ENCODE measurements at regions not wholly inside any gene's neighbourhood (a gene's known extent, or its start where the extent isn't known, plus 50 kb on each side); places are given as distances from the start of the nearest gene placed in this dataset.

DNA sequence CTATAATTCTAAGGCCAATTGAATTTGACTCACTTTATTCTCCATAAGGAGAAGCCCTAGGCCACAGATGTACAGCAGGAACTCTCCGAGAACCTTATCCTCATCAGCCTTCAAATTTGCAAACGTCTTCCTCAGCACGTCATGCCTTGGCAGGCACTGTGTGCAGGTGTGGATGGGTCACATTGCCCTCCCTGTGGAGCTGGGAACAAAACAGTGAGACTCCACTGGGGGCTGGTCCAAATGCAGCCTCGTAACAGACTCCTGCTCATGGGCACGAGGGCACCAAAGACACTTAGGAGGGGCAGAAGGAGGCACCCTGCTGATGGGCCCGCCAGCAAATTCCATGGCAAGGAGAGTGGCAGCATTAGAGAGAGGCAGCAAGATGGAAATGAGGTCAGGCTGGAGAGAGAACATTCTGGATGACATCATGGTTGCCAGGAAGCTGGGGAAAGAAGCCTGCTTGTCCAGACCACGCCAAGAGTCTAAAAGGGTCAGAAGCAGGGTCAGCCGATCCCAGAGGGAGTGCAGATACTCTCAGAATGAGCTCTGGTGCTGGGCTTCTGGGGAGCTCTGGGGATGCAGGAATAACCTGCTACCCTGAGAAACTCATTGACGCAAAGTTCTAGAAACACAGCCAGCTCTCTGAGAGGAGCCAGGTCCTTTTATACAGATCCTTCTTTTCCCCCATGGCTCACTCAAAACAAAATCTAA lies 242.2 kb downstream of the B3GLCT start:
- no peak for DNase-seq (ENCODE audit: low read depth)

GRCh38 chr13:31442571-31442970 lies 242.8 kb downstream of the B3GLCT start:
- no peak for DNase-seq (ENCODE audit: low read depth)

- DNase-seq (ENCODE audit: low read depth), result no peak
Observed at GRCh38 chr13:31444266-31444856, 244.6 kb downstream of the B3GLCT start.

GRCh38 chr13:31452525-31452924 lies 252.8 kb downstream of the B3GLCT start:
- no peak for DNase-seq (ENCODE audit: low read depth)

- DNase-seq (ENCODE audit: low read depth), result no peak
Observed at GRCh38 chr13:31455581-31455980, 255.8 kb downstream of the B3GLCT start.

DNA sequence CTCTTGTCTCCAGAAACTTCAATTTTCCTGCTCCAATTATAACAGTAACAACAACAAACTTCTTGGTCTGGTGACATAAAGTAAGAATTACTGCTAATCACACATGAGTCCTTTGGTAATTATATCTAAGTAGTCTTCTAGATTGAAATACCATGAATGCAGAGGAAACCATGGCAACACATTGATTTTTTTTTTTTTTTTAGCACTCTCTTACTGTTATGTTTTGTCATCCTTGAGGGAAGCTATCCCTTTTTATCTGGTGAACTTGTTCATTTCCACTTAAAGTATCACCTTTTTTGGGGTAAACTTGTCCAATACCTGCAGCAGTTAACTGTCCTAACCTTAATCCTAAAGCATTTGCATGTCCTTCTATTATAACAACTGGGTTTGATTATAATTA lies 256.3 kb downstream of the B3GLCT start:
- DNase-seq (ENCODE audit: low read depth), result no peak

GRCh38 chr13:31460061-31460460 lies 260.3 kb downstream of the B3GLCT start:
- no peak for DNase-seq (ENCODE audit: low read depth)

DNA sequence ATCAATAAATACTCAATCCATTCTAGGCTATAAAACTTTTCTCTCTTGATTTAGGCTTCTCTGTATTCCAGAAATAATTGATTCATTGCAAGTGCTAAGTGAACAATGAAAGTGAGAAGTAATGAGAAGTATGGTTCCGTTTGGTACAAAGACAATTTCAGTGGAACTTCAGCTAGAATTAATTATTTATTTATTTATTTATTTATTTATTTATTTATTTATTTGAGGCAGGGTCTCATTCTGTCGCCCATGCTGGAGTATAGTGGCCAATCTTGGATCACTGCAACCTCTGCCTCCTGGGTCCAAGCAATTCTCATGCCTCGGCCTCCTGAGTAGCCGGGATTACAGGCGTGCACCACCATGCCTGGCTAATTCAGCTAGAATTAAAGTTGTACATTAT lies 262.1 kb downstream of the B3GLCT start:
- DNase-seq (ENCODE audit: low read depth), result no peak

DNA sequence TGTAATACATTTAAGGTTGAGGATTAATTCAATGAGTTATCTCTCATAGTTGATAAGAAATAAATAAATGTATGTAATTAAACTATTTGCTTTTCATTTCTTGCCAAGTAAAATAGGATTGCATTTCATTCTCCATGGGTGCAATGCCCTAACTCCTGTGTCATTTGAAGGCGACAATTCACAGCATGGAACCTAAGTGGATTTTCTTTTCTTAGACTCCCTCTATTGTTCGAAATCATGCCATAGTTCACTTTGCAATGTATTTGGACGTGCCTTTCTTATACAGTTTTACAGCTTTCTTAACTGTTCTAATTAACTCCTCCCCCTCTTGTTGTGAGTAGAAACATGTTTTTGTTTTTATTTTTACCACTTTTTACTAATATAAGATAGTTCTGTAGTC lies 263.0 kb downstream of the B3GLCT start:
- no peak for DNase-seq (ENCODE audit: low read depth)

DNA sequence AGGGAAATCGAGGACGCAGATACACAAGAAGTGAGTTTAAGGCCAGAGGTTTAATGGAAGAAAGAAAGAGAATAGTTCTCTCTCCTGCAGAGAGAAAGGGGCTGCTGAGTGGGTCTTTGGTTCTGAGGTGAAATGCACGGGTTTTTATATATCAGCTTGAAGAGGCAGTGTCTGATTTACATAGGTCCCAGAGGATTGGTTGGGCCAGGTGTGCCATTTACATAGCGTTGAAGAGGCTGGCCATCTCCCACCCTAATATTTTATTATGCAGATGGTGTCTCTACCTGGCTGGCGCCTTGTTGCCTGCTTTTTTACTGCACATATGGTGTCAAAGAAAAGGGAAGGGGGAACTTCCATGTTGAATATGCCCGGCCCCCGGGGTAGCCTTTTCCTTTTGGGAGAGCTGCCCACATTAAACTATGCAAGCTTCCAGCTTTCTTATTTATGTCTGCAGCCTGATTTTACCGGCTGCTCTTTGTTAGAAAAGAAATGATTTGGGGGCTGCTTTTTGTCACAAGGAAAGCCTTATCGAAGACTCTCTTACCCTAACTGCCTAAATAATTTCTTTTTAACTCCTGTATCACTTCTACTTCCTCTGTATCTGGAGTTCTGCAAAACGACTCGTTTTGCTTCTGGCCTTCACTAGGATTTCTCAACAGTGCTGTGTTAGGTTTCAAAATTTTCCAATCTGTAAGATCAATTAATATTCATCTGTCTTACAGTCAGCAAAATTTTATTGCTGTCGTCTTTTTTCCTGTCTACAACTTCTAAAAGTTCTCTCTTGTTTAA lies 268.5 kb downstream of the B3GLCT start:
- DNase-seq (ENCODE audit: low read depth), result no peak

GRCh38 chr13:31469377-31469776 lies 269.6 kb downstream of the B3GLCT start:
- no peak for DNase-seq (ENCODE audit: low read depth)

GRCh38 chr13:31476266-31476665 lies 263.1 kb upstream of the RXFP2 start:
- peak; percentile 56 for DNase-seq (ENCODE audit: low read depth)

- no peak for DNase-seq (ENCODE audit: low read depth)
Observed at GRCh38 chr13:31476753-31477152, 262.6 kb upstream of the RXFP2 start.

- peak; percentile 10 for DNase-seq (ENCODE audit: low read depth)
Observed at GRCh38 chr13:31477961-31478360, 261.4 kb upstream of the RXFP2 start.

- no peak for DNase-seq (ENCODE audit: low read depth)
Observed at GRCh38 chr13:31485183-31485582, 254.1 kb upstream of the RXFP2 start.

DNA sequence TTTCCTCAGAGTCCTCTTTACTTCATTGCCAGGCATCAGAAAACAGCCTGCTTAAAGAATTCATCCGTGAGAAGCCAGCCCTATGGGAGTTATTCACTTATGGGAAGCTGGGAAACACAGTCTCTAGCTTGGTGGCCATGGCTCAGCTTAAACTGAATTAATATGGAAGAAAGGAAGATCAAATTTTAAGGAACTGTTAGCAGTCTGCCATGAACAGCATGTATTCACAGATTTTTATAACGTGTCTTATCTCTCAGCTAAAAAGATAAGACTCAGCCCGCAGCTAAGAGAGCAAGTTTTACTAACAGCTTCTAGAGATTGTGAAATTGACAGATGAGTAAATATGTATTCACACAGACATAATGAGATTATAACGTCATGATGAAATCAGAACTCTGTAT lies 253.7 kb upstream of the RXFP2 start:
- no peak for DNase-seq (ENCODE audit: low read depth)

- no peak for DNase-seq (ENCODE audit: low read depth)
Observed at GRCh38 chr13:31495336-31495735, 244.0 kb upstream of the RXFP2 start.

- no peak for DNase-seq (ENCODE audit: low read depth)
Observed at GRCh38 chr13:31499274-31499673, 240.1 kb upstream of the RXFP2 start.

DNA sequence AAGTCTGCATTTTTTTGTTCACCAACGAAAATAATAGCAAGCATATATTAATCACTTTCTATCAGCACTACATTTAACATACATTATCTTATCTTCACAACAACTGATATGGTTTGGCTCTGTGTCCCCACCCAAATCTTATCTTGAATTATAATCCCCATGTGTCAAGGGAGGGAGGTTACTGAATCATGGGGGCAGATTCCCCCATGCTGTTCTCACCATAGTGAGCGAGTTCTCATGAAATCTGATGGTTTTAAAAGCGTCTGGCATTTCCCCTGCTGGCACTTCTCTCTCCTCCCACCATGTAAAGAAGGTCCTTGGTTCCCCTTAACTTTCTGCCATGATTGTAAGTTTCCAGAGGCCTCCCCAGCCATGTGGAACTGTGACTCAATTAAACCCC lies 235.7 kb upstream of the RXFP2 start:
- no peak for DNase-seq (ENCODE audit: low read depth)

- DNase-seq (ENCODE audit: low read depth), result no peak
Observed at GRCh38 chr13:31504918-31505317, 234.4 kb upstream of the RXFP2 start.

- DNase-seq (ENCODE audit: low read depth), result no peak
Observed at GRCh38 chr13:31512331-31512730, 227.0 kb upstream of the RXFP2 start.

GRCh38 chr13:31514932-31515331 lies 224.4 kb upstream of the RXFP2 start:
- DNase-seq (ENCODE audit: low read depth), result no peak

- DNase-seq (ENCODE audit: low read depth), result no peak
Observed at GRCh38 chr13:31515427-31515826, 223.9 kb upstream of the RXFP2 start.
